Gastrocnemius medialis (tissue), 4 donors: ENCODE measurements at regions not wholly inside any gene's neighbourhood (a gene's known extent, or its start where the extent isn't known, plus 50 kb on each side); places are given as distances from the start of the nearest gene placed in this dataset.

Source experiments
- ATAC-seq, 2 donors: fragments of 150-250 bp; one replicate each; pipeline ENCODE4 v1.9.1; 2016
- DNase-seq, 2 donors: peaks; one replicate each; pipeline ENCODE4 v3.0.0-alpha.2; 2019
- H3K27ac ChIP-seq, 4 donors: fragments of 200-600 bp; sonication (generic); 1 replicate in 1 of 4; 2 replicates in 3 of 4; pipeline ENCODE4 v1.5.1; 2016 to 2018; ENCODE audit warnings: mild to moderate bottlenecking in 2 of 4, moderate library complexity in 1 of 4
- H3K27me3 ChIP-seq, 3 donors: fragments of 200-600 bp; sonication (generic) in 2 of 3; 1 replicate in 1 of 3; 2 replicates in 2 of 3; pipeline versions ENCODE4 v1.5.1 to v1.6.0; 2016 to 2019; ENCODE audit warnings: mild to moderate bottlenecking in 1 of 3, moderate library complexity in 1 of 3
- H3K36me3 ChIP-seq, 2 donors: fragments of 200-600 bp; sonication (generic) in 1 of 2; one replicate each; pipeline ENCODE4 v1.5.1; 2017 to 2018
- H3K4me1 ChIP-seq, 2 donors: fragments of 200-600 bp; sonication (generic) in 1 of 2; one replicate each; pipeline ENCODE4 v1.5.1; 2016 to 2017; ENCODE audit warnings: mild to moderate bottlenecking in 2 of 2
- H3K4me3 ChIP-seq, 4 donors: fragments of 200-600 bp; sonication (generic) in 3 of 4; 1 replicate in 1 of 4; 2 replicates in 3 of 4; pipeline ENCODE4 v1.5.1; 2016 to 2019; ENCODE audit warnings: mild to moderate bottlenecking in 2 of 4
- H3K9me3 ChIP-seq, 3 donors: fragments of 200-600 bp; sonication (generic) in 2 of 3; 1 replicate in 1 of 3; 2 replicates in 2 of 3; pipeline ENCODE4 v1.5.1; 2016 to 2019
- CTCF ChIP-seq, 5 experiments: fragments of 450-650 bp in 3 of 5; fragments of 200-600 bp in 2 of 5; sonication (generic) in 2 of 5; IDR thresholded peaks in 4 of 5; conservative IDR thresholded peaks in 1 of 5; 1 replicate in 4 of 5; 2 replicates in 1 of 5; pipeline ENCODE4 v1.5.1; 2016 to 2019; ENCODE audit warnings: antibody characterized with exemption in 5 of 5, mild to moderate bottlenecking in 3 of 5, moderate library complexity in 3 of 5
- POLR2A ChIP-seq, 2 donors: fragments of 450-650 bp; IDR thresholded peaks; one replicate each; pipeline ENCODE4 v1.6.1; 2017; ENCODE audit warnings: antibody characterized with exemption in 2 of 2, mild to moderate bottlenecking in 2 of 2, moderate library complexity in 2 of 2
- in situ Hi-C, 4 donors: fragments of 200-750 bp; cut with MboI; loops; one replicate each; pipeline versions ENCODE4 v1.15.0 to v1.8.0; 2017; ENCODE audit warnings: low sequenced_read_pairs in 4 of 4
- intact Hi-C: fragments of 100-400 bp; cut with DNase I; formaldehyde crosslinking; loops from one replicate; pipeline ENCODE4 v1.15.1; 2023; ENCODE audit warnings: low total_unique reads

GRCh38 chr18:51911584-51911983 lies 428.4 kb upstream of the DCC start:
- intact Hi-C loops, result no loop called here
- H3K36me3 ChIP-seq, result no peaks in the 10 kb centered on the region
- H3K27ac ChIP-seq, result no peak overlapping the region
- H3K4me1 ChIP-seq, result no peaks in the 10 kb centered on the region
- H3K9me3 ChIP-seq, result no peaks in the 10 kb centered on the region
- TF ChIP-seq CTCF (IDR thresholded peaks at IDR 0.05 in 4 of 5, conservative IDR thresholded peaks at IDR 0.05 in 1 of 5) (no peak), POLR2A (IDR thresholded peaks at IDR 0.05) (no peak)
- H3K27me3 ChIP-seq, result no peaks in the 10 kb centered on the region
- in situ Hi-C loops, result no loop called here
- no peak overlapping the region for H3K4me3 ChIP-seq
- DNase-seq, result no peak
- ATAC-seq, result no peak

- Histone ChIP-seq H3K4me3 (no peak overlapping the region), H3K27me3 (no peaks in the 10 kb centered on the region), H3K4me1 (no peaks in the 10 kb centered on the region), H3K27ac (no peak overlapping the region), H3K9me3 (no peaks in the 10 kb centered on the region), H3K36me3 (no peaks in the 10 kb centered on the region)
- intact Hi-C loops, result no loop called here
- in situ Hi-C loops, result no loop called here
- TF ChIP-seq POLR2A (IDR thresholded peaks at IDR 0.05), result no peak
- no peak for TF ChIP-seq CTCF (IDR thresholded peaks at IDR 0.05 in 4 of 5, conservative IDR thresholded peaks at IDR 0.05 in 1 of 5)
- ATAC-seq (no peak), DNase-seq (no peak)
These were observed 427.6 kb upstream of the DCC start for GRCh38 chr18:51912381-51912780.

GRCh38 chr18:51915176-51915575 lies 424.8 kb upstream of the DCC start:
- DNase-seq (no peak), ATAC-seq (no peak)
- no peak overlapping the region for H3K4me3 ChIP-seq
- H3K9me3 ChIP-seq, result no peaks in the 10 kb centered on the region
- intact Hi-C loops, result no loop called here
- in situ Hi-C loops, result no loop called here
- no peaks in the 10 kb centered on the region for H3K27me3 ChIP-seq
- no peaks in the 10 kb centered on the region for H3K36me3 ChIP-seq
- no peaks in the 10 kb centered on the region for H3K4me1 ChIP-seq
- TF ChIP-seq CTCF (IDR thresholded peaks at IDR 0.05 in 4 of 5, conservative IDR thresholded peaks at IDR 0.05 in 1 of 5) (no peak), POLR2A (IDR thresholded peaks at IDR 0.05) (no peak)
- H3K27ac ChIP-seq, result no peak overlapping the region

GRCh38 chr18:51921862-51922261 lies 418.1 kb upstream of the DCC start:
- intact Hi-C loops (no loop called here), in situ Hi-C loops (no loop called here)
- Histone ChIP-seq H3K4me3 (no peak overlapping the region), H3K27ac (no peak overlapping the region), H3K27me3 (no peaks in the 10 kb centered on the region), H3K36me3 (no peaks in the 10 kb centered on the region), H3K4me1 (no peaks in the 10 kb centered on the region), H3K9me3 (no peaks in the 10 kb centered on the region)
- no peak for TF ChIP-seq CTCF (IDR thresholded peaks at IDR 0.05 in 4 of 5, conservative IDR thresholded peaks at IDR 0.05 in 1 of 5)
- no peak for TF ChIP-seq POLR2A (IDR thresholded peaks at IDR 0.05)
- DNase-seq, result no peak
- ATAC-seq, result no peak

GRCh38 chr18:51933903-51934302 lies 406.1 kb upstream of the DCC start:
- no peak for TF ChIP-seq POLR2A (IDR thresholded peaks at IDR 0.05)
- no peak for TF ChIP-seq CTCF (IDR thresholded peaks at IDR 0.05 in 4 of 5, conservative IDR thresholded peaks at IDR 0.05 in 1 of 5)
- no peak overlapping the region for H3K27ac ChIP-seq
- no peaks in the 10 kb centered on the region for H3K27me3 ChIP-seq
- in situ Hi-C loops, result no loop called here
- H3K4me1 ChIP-seq, result no peaks in the 10 kb centered on the region
- H3K9me3 ChIP-seq, result no peaks in the 10 kb centered on the region
- H3K36me3 ChIP-seq, result no peaks in the 10 kb centered on the region
- ATAC-seq (no peak), DNase-seq (no peak)
- H3K4me3 ChIP-seq, result no peak overlapping the region
- intact Hi-C loops, result no loop called here
